ENCODE measurements at regions not wholly inside any gene's neighbourhood (a gene's known extent, or its start where the extent isn't known, plus 50 kb on each side); places are given as distances from the start of the nearest gene placed in this dataset.

- Histone ChIP-seq H3K4me1 (ENCODE audit: control insufficient read depth, insufficient read depth, low read length) (no peaks in the 10 kb centered on the region), H3K27me3 (ENCODE audit: control insufficient read depth, insufficient read depth, low read length, poor library complexity, severe bottlenecking) (no peaks in the 10 kb centered on the region), H3K27ac (ENCODE audit: insufficient read depth, low read depth, low read length, poor library complexity, severe bottlenecking) (no peak overlapping the region), H3K4me3 (ENCODE audit: insufficient read depth, low read depth, low read length) (no peak overlapping the region), H3K9me3 (ENCODE audit: control insufficient read depth, low read length) (no peaks in the 10 kb centered on the region), H3K36me3 (ENCODE audit: control insufficient read depth, insufficient read depth, low read length) (no peaks in the 10 kb centered on the region)
- 62 to 65% methylated on average over 2 of the region's 2 CpGs for WGBS, 2 experiments
Observed at GRCh38 chr6:91487696-91488392, 901.0 kb upstream of the MAP3K7 start.

- H3K36me3 ChIP-seq (ENCODE audit: control insufficient read depth, insufficient read depth, low read length), result no peaks in the 10 kb centered on the region
- no peaks in the 10 kb centered on the region for H3K27me3 ChIP-seq (ENCODE audit: control insufficient read depth, insufficient read depth, low read length, poor library complexity, severe bottlenecking)
- H3K27ac ChIP-seq (ENCODE audit: insufficient read depth, low read depth, low read length, poor library complexity, severe bottlenecking), result no peak overlapping the region
- H3K4me3 ChIP-seq (ENCODE audit: insufficient read depth, low read depth, low read length), result no peak overlapping the region
- H3K9me3 ChIP-seq (ENCODE audit: control insufficient read depth, low read length), result no peaks in the 10 kb centered on the region
- no peaks in the 10 kb centered on the region for H3K4me1 ChIP-seq (ENCODE audit: control insufficient read depth, insufficient read depth, low read length)
- WGBS, 2 experiments, result no CpG with 5 or more reads among the region's 1 CpG
Observed at GRCh38 chr6:91486200-91486599, 899.3 kb upstream of the MAP3K7 start.

- Histone ChIP-seq H3K4me3 (ENCODE audit: insufficient read depth, low read depth, low read length) (no peak overlapping the region), H3K27me3 (ENCODE audit: control insufficient read depth, insufficient read depth, low read length, poor library complexity, severe bottlenecking) (no peaks in the 10 kb centered on the region), H3K9me3 (ENCODE audit: control insufficient read depth, low read length) (no peaks in the 10 kb centered on the region), H3K4me1 (ENCODE audit: control insufficient read depth, insufficient read depth, low read length) (no peaks in the 10 kb centered on the region), H3K27ac (ENCODE audit: insufficient read depth, low read depth, low read length, poor library complexity, severe bottlenecking) (no peak overlapping the region), H3K36me3 (ENCODE audit: control insufficient read depth, insufficient read depth, low read length) (no peaks in the 10 kb centered on the region)
- 91 to 93% methylated on average over 1 of the region's 1 CpG for WGBS, 2 experiments
Observed at GRCh38 chr6:91485047-91485446, 898.2 kb upstream of the MAP3K7 start.

- H3K9me3 ChIP-seq (ENCODE audit: control insufficient read depth, low read length), result no peaks in the 10 kb centered on the region
- H3K4me1 ChIP-seq (ENCODE audit: control insufficient read depth, insufficient read depth, low read length), result no peaks in the 10 kb centered on the region
- no peaks in the 10 kb centered on the region for H3K27me3 ChIP-seq (ENCODE audit: control insufficient read depth, insufficient read depth, low read length, poor library complexity, severe bottlenecking)
- no peaks in the 10 kb centered on the region for H3K36me3 ChIP-seq (ENCODE audit: control insufficient read depth, insufficient read depth, low read length)
- no peak overlapping the region for H3K27ac ChIP-seq (ENCODE audit: insufficient read depth, low read depth, low read length, poor library complexity, severe bottlenecking)
- no peak overlapping the region for H3K4me3 ChIP-seq (ENCODE audit: insufficient read depth, low read depth, low read length)
- 89 to 96% methylated on average over 6 of the region's 6 CpGs for WGBS, 2 experiments
Observed at GRCh38 chr6:91483415-91484105, 896.7 kb upstream of the MAP3K7 start.

GRCh38 chr6:91482498-91482897, 895.6 kb upstream of the MAP3K7 start:
- Histone ChIP-seq H3K4me3 (ENCODE audit: insufficient read depth, low read depth, low read length) (no peak overlapping the region), H3K4me1 (ENCODE audit: control insufficient read depth, insufficient read depth, low read length) (no peaks in the 10 kb centered on the region), H3K27me3 (ENCODE audit: control insufficient read depth, insufficient read depth, low read length, poor library complexity, severe bottlenecking) (no peaks in the 10 kb centered on the region), H3K9me3 (ENCODE audit: control insufficient read depth, low read length) (no peaks in the 10 kb centered on the region), H3K27ac (ENCODE audit: insufficient read depth, low read depth, low read length, poor library complexity, severe bottlenecking) (no peak overlapping the region), H3K36me3 (ENCODE audit: control insufficient read depth, insufficient read depth, low read length) (no peaks in the 10 kb centered on the region)
- WGBS, 2 experiments, result 100% methylated on average over 1 of the region's 1 CpG

- H3K4me3 ChIP-seq (ENCODE audit: insufficient read depth, low read depth, low read length), result no peak overlapping the region
- H3K27ac ChIP-seq (ENCODE audit: insufficient read depth, low read depth, low read length, poor library complexity, severe bottlenecking), result no peak overlapping the region
- no peaks in the 10 kb centered on the region for H3K9me3 ChIP-seq (ENCODE audit: control insufficient read depth, low read length)
- H3K36me3 ChIP-seq (ENCODE audit: control insufficient read depth, insufficient read depth, low read length), result no peaks in the 10 kb centered on the region
- no peaks in the 10 kb centered on the region for H3K4me1 ChIP-seq (ENCODE audit: control insufficient read depth, insufficient read depth, low read length)
- WGBS, 2 experiments, result 80 to 88% methylated on average over 1 of the region's 1 CpG
- H3K27me3 ChIP-seq (ENCODE audit: control insufficient read depth, insufficient read depth, low read length, poor library complexity, severe bottlenecking), result no peaks in the 10 kb centered on the region
Observed at GRCh38 chr6:91480402-91480801, 893.5 kb upstream of the MAP3K7 start.

- no peak overlapping the region for H3K4me3 ChIP-seq (ENCODE audit: insufficient read depth, low read depth, low read length)
- no peaks in the 10 kb centered on the region for H3K36me3 ChIP-seq (ENCODE audit: control insufficient read depth, insufficient read depth, low read length)
- 96 to 98% methylated on average over 5 to 6 of the region's 6 CpGs for whole genome bisulfite sequencing, 2 experiments
- no peak overlapping the region for H3K27ac ChIP-seq (ENCODE audit: insufficient read depth, low read depth, low read length, poor library complexity, severe bottlenecking)
- H3K27me3 ChIP-seq (ENCODE audit: control insufficient read depth, insufficient read depth, low read length, poor library complexity, severe bottlenecking), result no peaks in the 10 kb centered on the region
- no peaks in the 10 kb centered on the region for H3K4me1 ChIP-seq (ENCODE audit: control insufficient read depth, insufficient read depth, low read length)
- H3K9me3 ChIP-seq (ENCODE audit: control insufficient read depth, low read length), result no peaks in the 10 kb centered on the region
Observed at GRCh38 chr6:91477688-91478087, 890.8 kb upstream of the MAP3K7 start.

- no peak overlapping the region for H3K4me3 ChIP-seq (ENCODE audit: insufficient read depth, low read depth, low read length)
- WGBS, 2 experiments, result 82 to 89% methylated on average over 2 of the region's 2 CpGs
- no peak overlapping the region for H3K27ac ChIP-seq (ENCODE audit: insufficient read depth, low read depth, low read length, poor library complexity, severe bottlenecking)
- no peaks in the 10 kb centered on the region for H3K27me3 ChIP-seq (ENCODE audit: control insufficient read depth, insufficient read depth, low read length, poor library complexity, severe bottlenecking)
- no peaks in the 10 kb centered on the region for H3K9me3 ChIP-seq (ENCODE audit: control insufficient read depth, low read length)
- no peaks in the 10 kb centered on the region for H3K4me1 ChIP-seq (ENCODE audit: control insufficient read depth, insufficient read depth, low read length)
- H3K36me3 ChIP-seq (ENCODE audit: control insufficient read depth, insufficient read depth, low read length), result no peaks in the 10 kb centered on the region
Observed at GRCh38 chr6:91476000-91476399, 889.1 kb upstream of the MAP3K7 start.

GRCh38 chr6:91465393-91465792, 878.5 kb upstream of the MAP3K7 start:
- 96% methylated on average over 3 of the region's 3 CpGs for WGBS, 2 experiments
- Histone ChIP-seq H3K4me1 (ENCODE audit: control insufficient read depth, insufficient read depth, low read length) (no peaks in the 10 kb centered on the region), H3K4me3 (ENCODE audit: insufficient read depth, low read depth, low read length) (no peak overlapping the region), H3K27ac (ENCODE audit: insufficient read depth, low read depth, low read length, poor library complexity, severe bottlenecking) (no peak overlapping the region), H3K27me3 (ENCODE audit: control insufficient read depth, insufficient read depth, low read length, poor library complexity, severe bottlenecking) (no peaks in the 10 kb centered on the region), H3K9me3 (ENCODE audit: control insufficient read depth, low read length) (no peaks in the 10 kb centered on the region), H3K36me3 (ENCODE audit: control insufficient read depth, insufficient read depth, low read length) (no peaks in the 10 kb centered on the region)

GRCh38 chr6:91464718-91465117, 877.8 kb upstream of the MAP3K7 start:
- Histone ChIP-seq H3K36me3 (ENCODE audit: control insufficient read depth, insufficient read depth, low read length) (no peaks in the 10 kb centered on the region), H3K4me1 (ENCODE audit: control insufficient read depth, insufficient read depth, low read length) (no peaks in the 10 kb centered on the region), H3K27me3 (ENCODE audit: control insufficient read depth, insufficient read depth, low read length, poor library complexity, severe bottlenecking) (no peaks in the 10 kb centered on the region), H3K27ac (ENCODE audit: insufficient read depth, low read depth, low read length, poor library complexity, severe bottlenecking) (no peak overlapping the region), H3K4me3 (ENCODE audit: insufficient read depth, low read depth, low read length) (no peak overlapping the region), H3K9me3 (ENCODE audit: control insufficient read depth, low read length) (no peaks in the 10 kb centered on the region)

All from ectodermal cell (in vitro differentiated cells).